Kidney epithelial cell (primary cell): ENCODE measurements at regions not wholly inside any gene's neighbourhood (a gene's known extent, or its start where the extent isn't known, plus 50 kb on each side); places are given as distances from the start of the nearest gene placed in this dataset.

Experiments used
- DNase-seq: peaks from one replicate; pipeline ENCODE4 v3.0.0-alpha.2; 2010; ENCODE audit warnings: low read depth
- H3K27me3 ChIP-seq: 2 replicates; pipeline ENCODE4 v1.6.0; 2011; ENCODE audit warnings: low read length; ENCODE audit not compliant: control insufficient read depth, insufficient read depth
- H3K36me3 ChIP-seq: 2 replicates; pipeline ENCODE4 v1.5.1; 2011; ENCODE audit warnings: low read length; ENCODE audit not compliant: control insufficient read depth, insufficient read depth
- H3K4me3 ChIP-seq: 2 replicates; pipeline ENCODE4 v1.5.1; 2011; ENCODE audit warnings: low read depth, mild to moderate bottlenecking, control low read depth, low read length
- TF ChIP-seq, protein P1 (sequence below): IDR thresholded peaks from 2 replicates; pipeline ENCODE4 v1.5.1; 2011; ENCODE audit warnings: mild to moderate bottlenecking, moderate library complexity, low read length, control low read depth, inconsistent platforms; ENCODE audit not compliant: insufficient read depth, poor library complexity, severe bottlenecking

- DNase-seq: no peak
- H3K36me3 ChIP-seq: no peaks in the 10 kb centered on the region
- no peak overlapping the region for H3K4me3 ChIP-seq
- TF ChIP-seq, protein P1, sequence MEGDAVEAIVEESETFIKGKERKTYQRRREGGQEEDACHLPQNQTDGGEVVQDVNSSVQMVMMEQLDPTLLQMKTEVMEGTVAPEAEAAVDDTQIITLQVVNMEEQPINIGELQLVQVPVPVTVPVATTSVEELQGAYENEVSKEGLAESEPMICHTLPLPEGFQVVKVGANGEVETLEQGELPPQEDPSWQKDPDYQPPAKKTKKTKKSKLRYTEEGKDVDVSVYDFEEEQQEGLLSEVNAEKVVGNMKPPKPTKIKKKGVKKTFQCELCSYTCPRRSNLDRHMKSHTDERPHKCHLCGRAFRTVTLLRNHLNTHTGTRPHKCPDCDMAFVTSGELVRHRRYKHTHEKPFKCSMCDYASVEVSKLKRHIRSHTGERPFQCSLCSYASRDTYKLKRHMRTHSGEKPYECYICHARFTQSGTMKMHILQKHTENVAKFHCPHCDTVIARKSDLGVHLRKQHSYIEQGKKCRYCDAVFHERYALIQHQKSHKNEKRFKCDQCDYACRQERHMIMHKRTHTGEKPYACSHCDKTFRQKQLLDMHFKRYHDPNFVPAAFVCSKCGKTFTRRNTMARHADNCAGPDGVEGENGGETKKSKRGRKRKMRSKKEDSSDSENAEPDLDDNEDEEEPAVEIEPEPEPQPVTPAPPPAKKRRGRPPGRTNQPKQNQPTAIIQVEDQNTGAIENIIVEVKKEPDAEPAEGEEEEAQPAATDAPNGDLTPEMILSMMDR: no peak
- H3K27me3 ChIP-seq: no peaks in the 10 kb centered on the region
These were observed 595.5 kb upstream of the PFKP start for GRCh38 chr10:2471811-2472210.

- Histone ChIP-seq H3K27me3 (no peaks in the 10 kb centered on the region), H3K36me3 (no peaks in the 10 kb centered on the region), H3K4me3 (no peak overlapping the region)
- no peak for DNase-seq
- TF ChIP-seq, protein P1: no peak
These were observed 597.5 kb upstream of the PFKP start for GRCh38 chr10:2469802-2470201.

- H3K4me3 ChIP-seq: no peak overlapping the region
- TF ChIP-seq, protein P1: no peak
- no peaks in the 10 kb centered on the region for H3K27me3 ChIP-seq
- no peak for DNase-seq
- no peaks in the 10 kb centered on the region for H3K36me3 ChIP-seq
These were observed 602.9 kb upstream of the PFKP start for GRCh38 chr10:2464483-2464882.

DNA sequence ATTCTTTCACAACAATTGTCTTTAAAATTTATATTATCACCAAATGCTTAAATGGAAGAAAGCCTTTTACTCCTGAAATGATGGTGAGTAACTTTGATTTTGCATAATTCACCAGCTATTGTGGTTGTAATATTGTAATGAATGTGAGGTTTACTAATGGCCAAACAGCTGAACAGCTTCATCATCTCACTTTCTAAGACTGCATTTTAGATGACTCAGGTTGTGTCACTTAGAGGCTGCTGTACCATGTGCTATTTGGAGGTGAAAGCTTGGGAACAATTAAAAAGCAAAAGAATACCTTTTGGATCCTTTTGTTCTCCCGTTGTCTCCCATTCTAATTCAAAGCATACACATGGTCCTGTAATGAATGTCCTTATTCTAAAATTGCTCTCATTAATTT is 604.0 kb upstream of the PFKP start:
- TF ChIP-seq, protein P1: no peak

GRCh38 chr10:2462581-2462980 is 604.8 kb upstream of the PFKP start:
- DNase-seq: no peak
- TF ChIP-seq, protein P1: no peak
- no peak overlapping the region for H3K4me3 ChIP-seq
- H3K27me3 ChIP-seq: no peaks in the 10 kb centered on the region
- H3K36me3 ChIP-seq: no peaks in the 10 kb centered on the region

More for the DNA sequence above, 604.0 kb upstream of the PFKP start:
- no peaks in the 10 kb centered on the region for H3K36me3 ChIP-seq
- DNase-seq: no peak
- H3K27me3 ChIP-seq: no peaks in the 10 kb centered on the region
- no peak overlapping the region for H3K4me3 ChIP-seq

DNA sequence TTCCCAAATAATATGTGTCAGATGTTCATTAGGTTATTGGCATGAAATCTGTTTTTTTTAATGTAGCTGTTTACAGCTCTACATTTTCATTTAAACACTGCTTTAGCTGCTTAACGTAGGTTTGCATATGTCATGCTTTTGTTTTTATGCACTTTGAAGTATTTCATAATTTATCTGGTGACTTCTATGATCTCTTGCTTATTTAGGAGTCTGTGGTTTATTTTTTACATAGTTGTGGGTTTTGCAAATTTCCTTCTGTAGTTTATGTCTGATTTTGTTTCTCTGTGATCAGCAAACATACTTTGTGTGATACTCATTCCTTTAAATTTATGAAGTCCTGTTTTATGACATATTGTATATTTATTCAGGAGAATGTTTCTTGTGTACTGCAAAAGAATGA is 606.5 kb upstream of the PFKP start:
- no peak overlapping the region for H3K4me3 ChIP-seq
- H3K36me3 ChIP-seq: no peaks in the 10 kb centered on the region
- DNase-seq: no peak
- no peaks in the 10 kb centered on the region for H3K27me3 ChIP-seq
- TF ChIP-seq, protein P1: no peak
